Fibroblast of villous mesenchyme (primary cell): ENCODE measurements at regions not wholly inside any gene's neighbourhood (a gene's known extent, or its start where the extent isn't known, plus 50 kb on each side); places are given as distances from the start of the nearest gene placed in this dataset.

ENCODE experiments used
- DNase-seq: peaks from one replicate; pipeline ENCODE4 v3.0.0-alpha.2; 2010; ENCODE audit warnings: low read depth
- H3K4me3 ChIP-seq: 2 replicates; pipeline ENCODE4 v1.5.1; 2011; ENCODE audit warnings: low read depth, mild to moderate bottlenecking, low read length
- CTCF ChIP-seq: IDR thresholded peaks from 2 replicates; pipeline ENCODE4 v1.5.1; 2012; ENCODE audit warnings: low read depth, mild to moderate bottlenecking, low read length; ENCODE audit not compliant: insufficient read depth

DNA sequence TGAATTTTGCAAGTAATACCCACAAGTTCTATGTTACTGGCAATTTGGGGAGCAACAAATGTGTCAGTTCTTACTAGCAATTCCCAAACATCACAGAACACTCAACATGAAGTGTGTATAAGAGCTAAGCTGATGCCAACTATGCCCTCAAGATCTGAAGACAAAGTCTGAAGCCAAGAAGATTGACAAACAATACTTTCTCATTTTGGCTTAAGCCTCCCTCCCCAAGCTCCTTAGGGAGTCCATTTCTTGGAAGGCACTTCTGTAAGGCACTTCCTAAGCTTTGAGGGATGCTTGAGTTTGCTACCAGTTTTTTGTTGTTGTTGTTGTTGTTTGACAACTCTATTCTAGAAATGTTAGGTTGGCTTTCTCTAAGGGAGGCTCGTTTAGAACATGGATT is 154.4 kb upstream of the ZNF644 start:
- no peak for TF ChIP-seq CTCF
- no peak overlapping the region for H3K4me3 ChIP-seq
- DNase-seq, result no peak

DNA sequence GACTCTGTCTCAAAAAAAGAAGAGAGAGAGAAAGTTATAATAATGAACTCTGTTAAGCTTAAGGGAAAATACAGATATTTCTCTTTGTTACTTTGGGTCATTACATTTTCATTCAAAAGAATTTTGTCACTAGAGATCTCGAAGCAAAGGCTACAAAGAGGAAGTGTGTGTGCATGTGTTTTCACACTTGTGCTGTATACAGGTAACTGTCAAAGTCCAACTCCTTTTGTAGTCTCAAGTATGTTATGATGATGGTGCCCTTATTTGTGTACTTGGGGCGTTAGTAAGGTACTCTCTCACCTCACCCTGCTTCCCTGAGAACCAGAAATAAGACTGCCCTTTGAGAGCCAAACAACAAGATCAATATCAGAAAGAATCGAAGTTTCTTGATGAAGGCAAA is 152.9 kb upstream of the ZNF644 start:
- H3K4me3 ChIP-seq, result no peak overlapping the region
- no peak for DNase-seq
- no peak for TF ChIP-seq CTCF

- DNase-seq, result no peak
These were observed 151.6 kb upstream of the ZNF644 start for GRCh38 chr1:91173346-91173890.

GRCh38 chr1:91172541-91172940 is 150.7 kb upstream of the ZNF644 start:
- no peak for TF ChIP-seq CTCF
- H3K4me3 ChIP-seq, result no peak overlapping the region
- DNase-seq, result no peak

More at GRCh38 chr1:91173346-91173890, 151.6 kb upstream of the ZNF644 start:
- no peak for TF ChIP-seq CTCF
- no peak overlapping the region for H3K4me3 ChIP-seq

DNA sequence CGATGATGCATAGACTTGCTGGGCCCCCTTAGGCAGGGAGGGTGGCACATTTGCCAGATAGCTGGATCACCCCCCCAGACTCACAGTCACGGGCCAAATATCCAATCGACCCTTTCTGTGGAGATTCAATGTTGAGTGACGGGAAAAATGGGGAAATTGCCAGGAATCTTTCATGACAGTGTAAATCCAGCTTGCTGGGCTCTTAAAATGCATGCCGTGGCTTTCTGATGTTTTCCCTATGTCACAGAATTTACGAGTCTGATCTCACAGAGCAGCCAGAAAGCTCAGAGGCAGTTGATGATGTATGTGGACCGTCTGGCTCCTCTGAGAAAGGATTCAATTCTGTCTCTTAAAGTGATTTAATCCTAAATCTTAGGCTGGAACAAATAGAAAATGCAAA is 150.1 kb upstream of the ZNF644 start:
- TF ChIP-seq CTCF, result no peak
- DNase-seq, result peak; percentile 8
- H3K4me3 ChIP-seq, result no peak overlapping the region

DNA sequence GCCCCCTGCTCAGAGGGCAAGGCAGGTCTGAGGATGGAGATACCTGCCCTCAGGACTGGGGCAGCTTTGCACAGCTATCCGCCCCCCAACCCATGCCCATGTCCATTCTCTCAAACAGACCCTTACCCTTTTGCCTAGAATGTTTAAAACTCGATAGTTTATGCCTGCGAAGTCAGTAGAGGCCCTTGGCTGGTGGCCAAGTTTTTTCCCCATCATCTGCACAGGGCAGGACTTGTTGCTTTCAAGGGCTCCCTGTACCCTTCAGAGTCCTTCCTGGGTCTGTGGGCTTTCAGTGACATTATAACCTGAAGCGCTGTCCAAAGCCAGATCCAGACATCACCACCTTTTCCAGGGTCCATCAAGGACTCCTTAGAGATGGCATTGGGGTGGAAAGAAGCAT is 148.7 kb upstream of the ZNF644 start:
- H3K4me3 ChIP-seq, result no peak overlapping the region
- no peak for TF ChIP-seq CTCF
- DNase-seq, result no peak

GRCh38 chr1:91166106-91166712 is 144.4 kb upstream of the ZNF644 start:
- H3K4me3 ChIP-seq, result no peak overlapping the region
- TF ChIP-seq CTCF, result peak; percentile 85
- peak; percentile 59 for DNase-seq
